ENCODE measurements at regions not wholly inside any gene's neighbourhood (a gene's known extent, or its start where the extent isn't known, plus 50 kb on each side); places are given as distances from the start of the nearest gene placed in this dataset.
A peak's percentile ranks its signal among the peaks of the same experiment; 100 is the strongest.

GRCh38 chr4:186930024-186930423, 206.4 kb upstream of the FAT1 start:
- Histone ChIP-seq H2BK20ac (ENCODE audit: low read depth, low read length) (peak overlapping the region; percentile 37; the same call in 1 of the 2 replicates), H3K27ac (ENCODE audit: insufficient read depth, low read length) (no peak overlapping the region), H3K23ac (ENCODE audit: low read depth, low read length) (no peak overlapping the region), H2BK15ac (ENCODE audit: low read depth, low read length) (peak overlapping the region; percentile 58; the same call in 1 of the 3 replicates), H3K27me3 (ENCODE audit: control insufficient read depth, insufficient read depth, low read length) (no peaks in the 10 kb centered on the region), H2AFZ (replicated peaks; ENCODE audit: low read length, poor library complexity) (peak overlapping the region; percentile 5), H2AK9ac (replicated peaks; ENCODE audit: low read depth, low read length, poor library complexity) (no peak overlapping the region), H3K4me1 (ENCODE audit: control insufficient read depth, insufficient read depth, low read length) (peaks cover 11% of the 10 kb centered on the region), H3K36me3 (ENCODE audit: control insufficient read depth, insufficient read depth, low read length) (no peaks in the 10 kb centered on the region), H3K14ac (replicated peaks; ENCODE audit: low read depth, low read length) (0 out of 2 replicates have a peak overlapping the region, but pooled peaks have one; percentile 15), H3K79me1 (ENCODE audit: low read depth in 1 of 2, low read length in 2 of 2) (peaks cover 0 to under 1% of the 10 kb centered on the region in 2 experiments; a peak in 1 of 4 replicates), H3K4me3 (ENCODE audit: insufficient read depth, low read depth, low read length) (no peak overlapping the region), H4K8ac (ENCODE audit: low read depth in 2 of 2, low read length in 2 of 2) (no peak overlapping the region), H4K20me1 (ENCODE audit: insufficient read depth, low read length) (no peaks in the 10 kb centered on the region), H3K9ac (ENCODE audit: low read depth, low read length) (no peak overlapping the region), H4K91ac (ENCODE audit: insufficient read depth, low read depth, low read length) (no peak overlapping the region), H3K9me3 (ENCODE audit: control insufficient read depth, insufficient read depth, low read length) (no peaks in the 10 kb centered on the region), H3K4ac (ENCODE audit: low read depth, low read length) (no peak overlapping the region), H2BK5ac (ENCODE audit: low read depth, low read length, poor library complexity, severe bottlenecking) (no peak overlapping the region), H3K4me2 (ENCODE audit: low read depth, low read length) (no peak overlapping the region), H3K18ac (ENCODE audit: low read depth, low read length) (peak overlapping the region; percentile 41; the same call in 1 of the 2 replicates), H3K9me1 (ENCODE audit: insufficient read depth, low read length) (peaks cover 6% of the 10 kb centered on the region), H2BK120ac (ENCODE audit: low read depth, low read length) (0 out of 2 replicates have a peak overlapping the region, but pooled peaks have one; percentile 12), H3K56ac (ENCODE audit: extremely low read depth, insufficient read depth, low read length) (no peak overlapping the region), H4K5ac (ENCODE audit: low read depth, low read length) (no peak overlapping the region; the same call in 1 of the 2 replicates), H2AK5ac (ENCODE audit: low read depth, low read length) (peak overlapping the region; percentile 61)
- no TSS peak for BruUV-seq (replicated peaks)
- dilution Hi-C loops (cut with HindIII; ENCODE audit: low sequenced_read_pairs, unreplicated experiment) (no loop called here), intact Hi-C loops (cut with micrococcal nuclease) (no loop called here), in situ Hi-C loops (cut with MboI; ENCODE audit: low sequenced_read_pairs) (loop anchor here (25.0 kb wide), 1 partner anchor 193 kb away; no protein-coding TSS in a partner anchor)
- DNase-seq (no peak), ATAC-seq (ENCODE audit: low read depth) (no peak)
- CTCF ChIA-PET: no interaction called here
- POLR2A ChIA-PET (ENCODE audit: unreplicated experiment): no interaction called here
- 100% methylated on average over 7 of the region's 15 CpGs; no CpG with 5 or more reads in 1 of the 2 experiments for WGBS, 2 experiments (ENCODE audit: extremely low coverage in 2 of 2, insufficient read length in 1 of 2)
- TF ChIP-seq ELK1 (IDR thresholded peaks at IDR 0.05; ENCODE audit: borderline replicate concordance, low read depth, low read length) (no peak), NFE2L2 (IDR thresholded peaks at IDR 0.05; ENCODE audit: low read depth, low read length) (no peak), USF2 (IDR thresholded peaks at IDR 0.05; ENCODE audit: low read depth, low read length) (no peak), FOS (IDR thresholded peaks at IDR 0.05; ENCODE audit: low read depth, low read length) (no peak)
